H1 (cell line): ENCODE measurements at regions not wholly inside any gene's neighbourhood (a gene's known extent, or its start where the extent isn't known, plus 50 kb on each side); places are given as distances from the start of the nearest gene placed in this dataset.

ENCODE experiments used
- CTCF ChIA-PET: fragments of 300-600 bp; sonication (Branson Sonifier 250); formaldehyde crosslinking; loops from one replicate; lab custom pipeline; 2021; ENCODE audit not compliant: partially characterized antibody; lab: Charles Lee
- POLR2A ChIA-PET: fragments of 300-600 bp; sonication (Branson Sonifier 250); formaldehyde crosslinking; loops from one replicate; lab custom pipeline; 2021; ENCODE audit warnings: inconsistent platforms; ENCODE audit not compliant: partially characterized antibody; lab: Charles Lee
- DNase-seq, 2 experiments: peaks; one replicate each; pipeline versions ENCODE4 v3.0.0 to v3.0.0-alpha.2; 2010 to 2022; ENCODE audit warnings: low spot score in 2 of 2, low read depth in 1 of 2, mixed read lengths in 1 of 2
- FAIRE-seq: peaks from 2 replicates; lab custom pipeline; 2011; peaks lifted over from hg19 to GRCh38; lab: Jason Lieb, UNC
- H2AFZ ChIP-seq: 2 replicates; pipeline ENCODE4 v1.8.1; 2012; ENCODE audit warnings: low read length, inconsistent platforms
- H2AK5ac ChIP-seq: 2 replicates; pipeline ENCODE4 v1.6.1; 2013; ENCODE audit warnings: low read depth, low read length
- H2BK120ac ChIP-seq: replicated peaks from 2 replicates; pipeline ENCODE3; 2013; ENCODE audit warnings: low read depth, low read length, inconsistent platforms
- H2BK12ac ChIP-seq: 2 replicates; pipeline ENCODE4 v1.6.1; 2013; ENCODE audit warnings: low read depth, low read length
- H2BK15ac ChIP-seq: 2 replicates; pipeline ENCODE4 v1.6.1; 2013; ENCODE audit warnings: low read length
- H2BK20ac ChIP-seq: 2 replicates; pipeline ENCODE4 v1.6.1; 2013; ENCODE audit warnings: low read length
- H2BK5ac ChIP-seq: 2 replicates; pipeline ENCODE4 v1.6.1; 2013; ENCODE audit warnings: low read depth, low read length
- H3K14ac ChIP-seq: 2 replicates; pipeline ENCODE4 v1.6.1; 2013; ENCODE audit warnings: inconsistent platforms; ENCODE audit not compliant: insufficient read length
- H3K18ac ChIP-seq: 2 replicates; pipeline ENCODE4 v1.6.1; 2013; ENCODE audit warnings: low read length; ENCODE audit errors: extremely low read depth
- H3K23ac ChIP-seq: 2 replicates; pipeline ENCODE4 v1.6.1; 2013; ENCODE audit warnings: inconsistent platforms; ENCODE audit not compliant: insufficient read length
- H3K23me2 ChIP-seq: 2 replicates; pipeline ENCODE4 v1.6.1; 2013; ENCODE audit warnings: low read depth, low read length
- H3K27ac ChIP-seq: 2 replicates; pipeline ENCODE4 v1.6.1; 2011; ENCODE audit warnings: low read depth, low read length, inconsistent platforms
- H3K27me3 ChIP-seq, 4 experiments: replicated peaks in 1 of 4; 1 replicate in 1 of 4; 2 replicates in 3 of 4; pipeline versions ENCODE4 v1.6.1 to v1.8.1; 2011 to 2013; ENCODE audit warnings: low read length in 3 of 4, mild to moderate bottlenecking in 3 of 4, inconsistent platforms in 2 of 4, mixed read lengths in 2 of 4, moderate library complexity in 1 of 4; ENCODE audit not compliant: control insufficient read depth in 3 of 4, insufficient read depth in 3 of 4; ENCODE audit errors: extremely low read depth in 1 of 4
- H3K36me3 ChIP-seq, 4 experiments: 2 replicates each; pipeline versions ENCODE4 v1.6.1 to v1.8.1; 2011 to 2013; ENCODE audit warnings: mild to moderate bottlenecking in 4 of 4, low read length in 3 of 4, moderate library complexity in 2 of 4, control low read depth in 1 of 4, inconsistent platforms in 1 of 4; ENCODE audit not compliant: insufficient read depth in 4 of 4, control insufficient read depth in 2 of 4
- H3K4ac ChIP-seq: replicated peaks from 2 replicates; pipeline ENCODE3; 2013; ENCODE audit warnings: low read length, low read depth, mixed read lengths, inconsistent platforms; ENCODE audit not compliant: insufficient read length
- H3K4me1 ChIP-seq, 4 experiments: replicated peaks in 1 of 4; 1 replicate in 1 of 4; 2 replicates in 3 of 4; pipeline versions ENCODE4 v1.6.1 to v1.8.1; 2011 to 2013; ENCODE audit warnings: low read length in 3 of 4, inconsistent platforms in 2 of 4, mixed read lengths in 1 of 4; ENCODE audit not compliant: insufficient read depth in 4 of 4, control insufficient read depth in 3 of 4
- H3K4me2 ChIP-seq, 2 experiments: 2 replicates each; pipeline versions ENCODE4 v1.6.1 to v1.8.1; 2011 to 2013; ENCODE audit warnings: low read depth in 2 of 2, low read length in 2 of 2, control low read depth in 1 of 2, inconsistent platforms in 1 of 2, mild to moderate bottlenecking in 1 of 2; ENCODE audit not compliant: insufficient read depth in 1 of 2
- H3K4me3 ChIP-seq, 4 experiments: fragments of 200-600, 300-600 bp in 1 of 4; sonication (generic), shearing (Covaris generic), sonication (Bioruptor Twin) in 1 of 4; 2 replicates each; pipeline versions ENCODE4 v1.5.1 to v1.8.1; 2011 to 2016; ENCODE audit warnings: low read length in 4 of 4, low read depth in 3 of 4, control low read depth in 2 of 4, inconsistent platforms in 2 of 4, mild to moderate bottlenecking in 2 of 4, mixed read lengths in 1 of 4, moderate library complexity in 1 of 4; ENCODE audit not compliant: insufficient read depth in 2 of 4; ENCODE audit errors: extremely low read depth in 1 of 4
- H3K56ac ChIP-seq: replicated peaks from 2 replicates; pipeline ENCODE3; 2013; ENCODE audit warnings: low read depth, mild to moderate bottlenecking, mixed read lengths, low read length, inconsistent platforms; ENCODE audit not compliant: insufficient read length
- H3K79me1 ChIP-seq: 2 replicates; pipeline ENCODE4 v1.6.1; 2013; ENCODE audit warnings: low read depth, low read length, control low read depth
- H3K79me2 ChIP-seq, 2 experiments: 2 replicates each; pipeline versions ENCODE4 v1.6.1 to v1.8.1; 2012 to 2013; ENCODE audit warnings: low read length in 2 of 2, mild to moderate bottlenecking in 2 of 2, inconsistent platforms in 1 of 2; ENCODE audit not compliant: insufficient read depth in 2 of 2, control insufficient read depth in 1 of 2
- H3K9ac ChIP-seq, 4 experiments: replicated peaks in 1 of 4; 1 replicate in 1 of 4; 2 replicates in 3 of 4; pipeline versions ENCODE4 v1.6.1 to v1.8.1; 2011 to 2013; ENCODE audit warnings: low read depth in 3 of 4, low read length in 3 of 4, control low read depth in 2 of 4, mild to moderate bottlenecking in 2 of 4, moderate library complexity in 2 of 4, inconsistent platforms in 1 of 4; ENCODE audit errors: extremely low read depth in 1 of 4
- H3K9me3 ChIP-seq, 2 experiments: 2 replicates each; pipeline versions ENCODE4 v1.6.1 to v1.8.1; 2012 to 2013; ENCODE audit warnings: mild to moderate bottlenecking in 2 of 2, moderate library complexity in 2 of 2, control low read depth in 1 of 2, inconsistent platforms in 1 of 2, low read depth in 1 of 2, low read length in 1 of 2, mixed read lengths in 1 of 2; ENCODE audit not compliant: insufficient read depth in 2 of 2
- H4K20me1 ChIP-seq, 2 experiments: replicated peaks in 1 of 2; 2 replicates each; pipeline versions ENCODE3 to v1.8.1; 2011 to 2013; ENCODE audit warnings: inconsistent platforms in 2 of 2, low read length in 2 of 2, mild to moderate bottlenecking in 1 of 2; ENCODE audit not compliant: insufficient read depth in 2 of 2, control insufficient read depth in 1 of 2
- H4K5ac ChIP-seq: 2 replicates; pipeline ENCODE4 v1.6.1; 2013; ENCODE audit warnings: low read length, low read depth, mixed read lengths, inconsistent platforms; ENCODE audit not compliant: insufficient read length
- H4K8ac ChIP-seq: 2 replicates; pipeline ENCODE4 v1.8.0; 2013; ENCODE audit warnings: mild to moderate bottlenecking, moderate library complexity, low read length, inconsistent platforms; ENCODE audit not compliant: insufficient read depth; ENCODE audit errors: extremely low read depth
- H4K91ac ChIP-seq: replicated peaks from 2 replicates; pipeline ENCODE3; 2013; ENCODE audit warnings: low read length, mixed read lengths, inconsistent platforms; ENCODE audit not compliant: insufficient read length
- ATF2 ChIP-seq: IDR thresholded peaks from 2 replicates; pipeline ENCODE4 v1.6.1; 2012; ENCODE audit warnings: low read length, inconsistent platforms
- BACH1 ChIP-seq: IDR thresholded peaks from 2 replicates; pipeline ENCODE4 v1.6.1; 2012; ENCODE audit warnings: low read length, improper control_type of control experiment
- BCL11A ChIP-seq, 2 experiments: IDR thresholded peaks; one replicate each; pipeline ENCODE4 v1.6.1; 2011; ENCODE audit warnings: low read depth in 2 of 2, low read length in 2 of 2, mild to moderate bottlenecking in 2 of 2
- BRCA1 ChIP-seq: IDR thresholded peaks from 2 replicates; pipeline ENCODE4 v1.6.1; 2012; ENCODE audit warnings: low read depth, low read length, improper control_type of control experiment
- E2F6 ChIP-seq: IDR thresholded peaks from 2 replicates; pipeline ENCODE4 v1.6.1; 2012; ENCODE audit warnings: inconsistent platforms
- EZH2 ChIP-seq: fragments of 200-600 bp; sonication (generic); IDR thresholded peaks from 2 replicates; pipeline ENCODE4 v1.7.1; 2012; ENCODE audit warnings: low read depth, mild to moderate bottlenecking, moderate library complexity, low read length, inconsistent platforms; ENCODE audit not compliant: severe bottlenecking
- HDAC6 ChIP-seq: IDR thresholded peaks from one replicate; pipeline ENCODE4 v1.7.1; 2012; ENCODE audit warnings: low read depth, mild to moderate bottlenecking, inconsistent platforms, low read length, moderate library complexity
- JUN ChIP-seq: IDR thresholded peaks from 2 replicates; pipeline ENCODE4 v1.6.1; 2011; ENCODE audit warnings: low read depth, mild to moderate bottlenecking, improper control_type of control experiment, low read length
- MAX ChIP-seq: IDR thresholded peaks from 2 replicates; pipeline ENCODE4 v1.6.1; 2012; ENCODE audit warnings: inconsistent platforms
- RNF2 ChIP-seq: fragments of 200-900, 300-1000 bp; sonication (generic); IDR thresholded peaks from 2 replicates; pipeline ENCODE4 v1.7.1; 2016; ENCODE audit warnings: borderline replicate concordance, low read depth, mild to moderate bottlenecking, antibody characterized with exemption, low read length; ENCODE audit not compliant: poor library complexity, severe bottlenecking; ENCODE audit errors: missing control alignments
- SIRT6 ChIP-seq: IDR thresholded peaks from one replicate; pipeline ENCODE4 v1.7.1; 2012; ENCODE audit warnings: low read length, inconsistent platforms
- SP4 ChIP-seq: IDR thresholded peaks from 2 replicates; pipeline ENCODE4 v1.6.1; 2012; ENCODE audit warnings: low read length, inconsistent platforms
- TEAD4 ChIP-seq: IDR thresholded peaks from 2 replicates; pipeline ENCODE4 v1.6.1; 2012; ENCODE audit warnings: low read depth, low read length, inconsistent platforms, mixed read lengths
- WGBS, 2 experiments: shearing (Covaris generic) in 1 of 2; methylation state at CpG; one replicate each; pipeline versions ENCODE4 v1.1.6 to v1.1.7; 2013 to 2015; ENCODE audit warnings: low lambda C conversion rate in 2 of 2, mixed read lengths in 2 of 2, inconsistent platforms in 1 of 2, low coverage in 1 of 2, missing lambda C conversion rate in 1 of 2; ENCODE audit not compliant: insufficient replicate concordance in 2 of 2, insufficient coverage in 1 of 2, insufficient read length in 1 of 2; ENCODE audit errors: extremely low coverage in 1 of 2, missing lambda C conversion rate in 1 of 2; 5-methylcytosine and 5-hydroxymethylcytosine counted together

- Histone ChIP-seq H3K4me1 (no peaks in the 10 kb centered on the region), H4K8ac (no peak overlapping the region), H3K79me1 (no peaks in the 10 kb centered on the region), H2BK12ac (no peak overlapping the region), H3K14ac (no peak overlapping the region), H3K23ac (no peak overlapping the region), H2BK15ac (no peak overlapping the region), H4K91ac (no peak overlapping the region), H4K5ac (no peak overlapping the region), H2AFZ (no peak overlapping the region), H3K9me3 (no peaks in the 10 kb centered on the region), H3K27ac (no peak overlapping the region), H3K4me3 (no peak overlapping the region), H2BK120ac (no peak overlapping the region), H3K4me2 (no peak overlapping the region), H3K79me2 (no peaks in the 10 kb centered on the region), H2BK20ac (no peak overlapping the region), H3K4ac (no peak overlapping the region), H3K23me2 (no peaks in the 10 kb centered on the region), H3K27me3 (no peaks in the 10 kb centered on the region), H3K18ac (no peak overlapping the region), H4K20me1 (no peaks in the 10 kb centered on the region), H3K56ac (no peak overlapping the region), H3K36me3 (no peaks in the 10 kb centered on the region), H3K9ac (no peak overlapping the region), H2BK5ac (no peak overlapping the region), H2AK5ac (no peak overlapping the region)
- no peak for FAIRE-seq
- 93% methylated on average over 5 of the region's 5 CpGs; no CpG with 5 or more reads in 1 of the 2 experiments for WGBS, 2 experiments
- no peak for DNase-seq
- CTCF ChIA-PET = interaction anchor here (0.6 to 0.8 kb wide), 2 partner anchors 19 to 94 kb away, joined by 3 read pairs; no protein-coding TSS in a partner anchor
- POLR2A ChIA-PET = no interaction called here
- TF ChIP-seq SIRT6 = no peak
- TF ChIP-seq RNF2 = no peak
- no peak for TF ChIP-seq ATF2
- no peak for TF ChIP-seq HDAC6
- TF ChIP-seq BACH1 = no peak
- no peak for TF ChIP-seq JUN
- no peak for TF ChIP-seq BCL11A (IDR thresholded peaks at IDR 0.05; ENCODE audit: low read depth in 2 of 2, low read length in 2 of 2)
- TF ChIP-seq SP4 = no peak
- TF ChIP-seq BRCA1 = no peak
- no peak for TF ChIP-seq TEAD4
- no peak for TF ChIP-seq EZH2
- TF ChIP-seq MAX = no peak
- no peak for TF ChIP-seq E2F6
These were observed 1388.9 kb downstream of the C4orf33 start for GRCh38 chr4:130484826-130485225.
